GM12891 (cell line): ENCODE measurements at regions not wholly inside any gene's neighbourhood (a gene's known extent, or its start where the extent isn't known, plus 50 kb on each side); places are given as distances from the start of the nearest gene placed in this dataset.

Source experiments
- POLR2A ChIP-seq: IDR thresholded peaks from 2 replicates; pipeline ENCODE4 v1.6.1; 2011; ENCODE audit warnings: low read depth, low read length, control low read depth
- POLR2AphosphoS5 ChIP-seq: IDR thresholded peaks from 2 replicates; pipeline ENCODE4 v1.6.1; 2011; ENCODE audit warnings: low read depth, low read length, control low read depth
- SPI1 ChIP-seq: IDR thresholded peaks from 2 replicates; pipeline ENCODE4 v1.6.1; 2011; ENCODE audit warnings: low read depth, low read length, control low read depth

GRCh38 chr5:77853353-77853907, 77.3 kb upstream of the TBCA start:
- no peak for TF ChIP-seq POLR2A
- no peak for TF ChIP-seq SPI1
- TF ChIP-seq POLR2AphosphoS5, result no peak
